SW 1271 (cell line): ENCODE measurements at regions not wholly inside any gene's neighbourhood (a gene's known extent, or its start where the extent isn't known, plus 50 kb on each side); places are given as distances from the start of the nearest gene placed in this dataset.

Experiments
- DNase-seq, 2 experiments: peaks; one replicate each; lab custom pipeline; 2025; lab: John Stamatoyannopoulos, UW

DNA sequence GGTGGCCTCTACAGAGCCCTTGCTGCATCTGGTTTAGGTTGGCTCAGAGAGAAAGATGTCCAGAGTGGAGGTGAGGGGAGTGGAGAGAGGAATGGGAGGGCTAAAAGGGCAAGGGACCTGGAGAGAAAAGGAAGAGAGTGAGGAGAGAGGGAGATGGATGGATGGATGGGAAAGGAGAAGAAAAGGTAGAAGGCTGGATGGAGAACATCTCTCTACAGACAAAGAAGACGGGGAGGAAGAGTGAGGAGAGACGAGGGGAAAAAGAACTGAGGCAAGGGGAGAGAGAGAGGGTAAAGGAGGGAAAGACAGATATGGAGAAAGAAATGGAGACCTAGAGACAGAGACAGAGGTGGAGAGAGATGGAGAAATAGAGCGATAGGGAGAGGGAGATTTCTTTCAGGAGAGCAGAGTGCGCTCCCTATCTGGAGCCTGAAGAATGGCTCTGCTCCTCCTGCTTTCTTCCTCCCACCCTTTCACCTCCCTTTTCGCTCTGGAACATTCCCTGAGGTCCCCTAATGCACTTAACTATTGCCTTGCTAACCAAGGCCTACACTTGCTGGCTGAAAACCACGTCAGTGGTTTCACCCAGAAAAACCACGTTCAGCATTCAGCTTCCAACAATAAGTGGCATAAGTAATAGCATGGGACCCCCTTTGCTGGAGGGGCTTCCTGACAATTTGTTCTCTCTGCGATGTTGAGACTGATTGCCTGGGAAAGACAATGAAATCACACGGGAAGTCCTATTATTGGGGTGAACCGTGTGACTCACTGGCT is 286.3 kb downstream of the CDH26 start:
- no peak for DNase-seq

DNA sequence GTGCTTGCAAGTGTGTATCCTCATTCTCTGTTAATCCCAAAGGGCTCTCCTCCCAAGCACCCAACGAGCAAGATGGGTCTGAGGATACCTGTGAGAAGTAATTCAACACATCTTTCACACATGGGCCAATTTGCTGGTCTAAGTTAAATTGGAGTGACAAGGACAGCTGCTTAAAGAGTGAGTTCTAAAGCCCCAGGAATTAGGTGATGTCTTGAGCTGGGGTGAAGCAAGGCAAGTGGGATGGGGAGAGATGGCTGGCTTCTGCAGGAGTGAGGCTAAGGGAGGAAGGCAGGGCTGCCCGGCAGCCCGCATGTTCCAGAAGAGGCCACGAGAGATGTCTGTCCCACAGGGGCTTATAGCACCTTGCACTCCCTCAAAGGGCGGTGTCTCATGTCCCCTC is 288.5 kb downstream of the CDH26 start:
- DNase-seq: no peak

DNA sequence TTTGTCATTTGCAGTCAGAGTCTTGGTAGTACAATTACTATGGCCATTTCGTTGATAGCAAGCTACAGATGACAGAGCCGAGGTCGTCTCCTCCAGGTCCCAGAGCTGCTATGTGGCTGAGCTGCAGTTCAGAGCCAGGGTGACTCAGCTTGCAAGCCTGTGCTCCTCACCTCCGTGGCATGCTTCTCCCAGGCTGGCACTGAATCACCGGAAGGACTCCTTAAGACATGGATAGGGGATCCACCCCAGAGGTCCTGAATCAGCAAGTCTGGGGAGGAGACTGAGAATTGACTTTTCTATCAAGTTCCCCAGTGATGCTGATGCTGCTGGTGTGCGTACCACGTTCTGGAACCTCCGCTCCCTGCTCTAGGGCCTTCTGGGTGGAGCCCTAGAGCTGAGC is 291.2 kb downstream of the CDH26 start:
- peak; percentile 99 for DNase-seq

DNA sequence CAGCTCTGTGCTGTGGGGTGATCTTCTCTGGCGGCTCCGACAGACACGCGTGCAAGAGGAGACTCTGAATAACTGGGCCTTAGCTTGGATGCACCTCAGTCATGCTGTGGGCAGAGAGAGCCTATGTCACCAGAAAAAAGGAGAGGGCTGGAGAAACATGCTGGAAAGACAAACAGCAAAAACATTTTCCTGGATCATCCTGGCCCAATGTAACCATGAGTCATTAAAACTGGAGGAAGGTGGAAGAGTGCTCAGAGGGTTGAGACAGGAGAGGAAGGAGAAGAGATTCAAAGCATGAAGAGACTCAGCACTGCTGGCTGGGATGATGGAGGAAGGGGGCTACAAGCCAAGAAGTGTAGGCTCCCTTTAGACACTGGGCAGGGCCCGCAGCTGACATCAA is 292.0 kb downstream of the CDH26 start:
- DNase-seq: peak in 1 of 2 experiments; percentile 12

DNA sequence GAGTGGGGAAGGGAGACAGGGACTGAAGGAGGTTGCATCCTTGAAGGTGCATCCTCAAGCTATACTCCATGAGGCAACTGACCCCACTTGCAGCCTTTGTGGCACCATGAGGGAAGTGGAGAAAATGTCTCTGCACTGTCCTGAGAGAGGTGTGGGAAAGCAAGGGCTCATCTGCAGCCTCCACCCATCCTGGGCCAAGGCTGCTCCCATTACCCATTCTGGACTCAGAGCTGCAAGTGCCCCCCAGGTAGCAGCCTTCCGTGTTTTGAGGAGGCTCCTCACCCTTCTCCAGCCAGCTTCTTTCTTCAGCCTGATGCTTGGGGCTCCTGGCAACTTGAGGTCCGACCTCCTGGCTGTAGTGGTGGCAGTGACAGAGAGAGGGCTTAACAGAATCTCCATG is 294.6 kb downstream of the CDH26 start:
- no peak for DNase-seq

DNA sequence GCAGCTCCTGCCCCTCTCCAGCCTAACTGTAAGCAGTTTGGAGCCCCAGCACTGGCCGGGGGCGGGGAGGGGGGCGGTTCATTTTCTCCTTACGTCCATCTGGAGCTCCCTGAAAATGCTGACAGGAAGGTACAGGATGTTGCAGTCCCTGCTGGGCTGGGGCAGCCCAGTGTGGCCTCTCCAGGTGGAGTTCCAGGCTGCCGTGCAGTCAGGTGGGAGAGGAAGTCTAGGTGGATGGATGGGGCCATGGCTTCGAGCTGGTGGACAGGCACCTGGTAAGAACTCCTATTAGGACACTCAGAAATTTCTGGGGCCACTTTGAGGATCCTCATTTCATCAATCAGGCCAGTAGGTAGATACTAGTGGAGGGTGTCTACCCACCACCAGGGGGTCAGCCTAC is 295.2 kb downstream of the CDH26 start:
- DNase-seq: no peak

DNA sequence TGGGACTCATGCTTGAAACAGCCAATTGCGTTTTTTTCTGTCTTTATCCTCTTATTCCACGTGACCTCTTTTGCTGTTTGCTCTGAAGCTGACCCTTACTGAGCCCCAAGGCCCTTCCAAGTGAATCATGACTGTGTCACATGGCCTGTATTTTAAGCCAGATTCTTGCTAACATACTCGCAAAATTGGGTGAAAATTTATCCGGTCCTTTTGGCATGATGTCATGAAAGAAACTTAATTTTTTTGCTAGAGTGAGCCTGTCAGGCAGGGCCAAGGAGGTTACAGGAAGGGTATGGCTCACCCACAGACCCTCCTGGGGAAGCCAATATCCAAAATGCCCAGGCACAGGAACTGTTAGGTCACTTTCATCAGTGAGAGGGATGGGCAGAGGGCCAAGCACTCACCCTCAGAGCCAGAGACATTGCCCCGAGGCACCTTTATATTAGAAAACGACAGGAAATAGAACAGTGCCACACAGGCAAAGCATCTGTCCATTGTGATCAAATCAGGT is 296.7 kb downstream of the CDH26 start:
- peak in 1 of 2 experiments; percentile 15 for DNase-seq

DNA sequence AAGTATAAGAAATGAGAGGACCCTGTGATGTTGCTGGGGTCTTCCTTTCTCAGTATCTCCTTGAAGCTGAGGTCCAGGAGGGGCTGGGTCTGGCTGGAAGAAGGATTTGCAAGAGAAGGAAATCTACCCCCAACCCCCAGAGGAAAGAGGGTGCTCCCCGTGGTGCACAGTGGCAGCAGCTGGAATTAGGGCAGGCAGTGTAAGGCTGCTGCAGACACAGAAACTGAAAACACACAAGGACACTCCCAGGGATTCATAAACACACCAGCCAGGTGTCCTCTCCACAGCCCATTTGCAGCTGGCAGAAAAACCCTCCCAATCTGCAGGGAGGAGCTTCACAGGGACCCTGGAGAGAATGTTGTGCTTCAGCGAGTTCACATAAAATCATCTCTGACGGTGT is 297.2 kb downstream of the CDH26 start:
- DNase-seq: no peak

DNA sequence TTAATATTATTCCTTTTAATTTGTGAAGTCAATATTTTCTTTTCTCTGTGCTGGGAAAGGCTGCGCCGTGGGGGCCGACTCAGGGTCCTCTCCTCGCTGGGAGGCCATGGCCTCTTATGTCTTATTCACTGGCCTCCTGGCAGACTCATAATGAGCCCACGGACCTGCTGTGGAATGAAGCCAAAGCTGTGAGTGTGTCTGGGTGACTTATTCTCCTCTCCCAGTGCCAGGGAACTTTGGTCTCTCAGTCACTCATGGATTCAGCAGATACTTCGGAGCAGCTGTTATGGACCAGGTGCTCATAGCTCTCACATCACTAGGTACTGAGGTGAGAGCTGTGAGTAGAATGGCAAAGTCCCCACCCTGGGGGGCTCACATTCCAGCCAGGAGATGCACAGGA is 297.6 kb downstream of the CDH26 start:
- no peak for DNase-seq

DNA sequence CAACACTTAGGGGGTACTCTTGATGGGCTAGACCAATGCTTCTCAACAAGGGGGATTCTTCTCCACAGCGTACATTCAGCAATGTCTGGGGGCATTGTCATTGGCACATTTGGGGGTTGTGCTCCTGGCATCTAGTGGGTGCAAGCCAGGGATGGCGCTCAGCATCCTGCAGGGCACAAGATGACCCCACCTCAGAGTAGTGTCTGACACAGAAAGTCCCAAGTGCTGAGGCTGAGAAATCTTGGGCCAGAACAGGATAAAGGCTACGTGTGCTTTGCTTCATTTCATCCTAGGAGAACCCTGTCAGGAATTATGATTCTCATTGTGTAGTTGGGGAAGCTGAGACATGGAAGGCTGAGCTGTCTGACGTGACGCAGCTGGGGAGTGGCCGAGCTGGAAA is 298.6 kb downstream of the CDH26 start:
- no peak for DNase-seq

DNA sequence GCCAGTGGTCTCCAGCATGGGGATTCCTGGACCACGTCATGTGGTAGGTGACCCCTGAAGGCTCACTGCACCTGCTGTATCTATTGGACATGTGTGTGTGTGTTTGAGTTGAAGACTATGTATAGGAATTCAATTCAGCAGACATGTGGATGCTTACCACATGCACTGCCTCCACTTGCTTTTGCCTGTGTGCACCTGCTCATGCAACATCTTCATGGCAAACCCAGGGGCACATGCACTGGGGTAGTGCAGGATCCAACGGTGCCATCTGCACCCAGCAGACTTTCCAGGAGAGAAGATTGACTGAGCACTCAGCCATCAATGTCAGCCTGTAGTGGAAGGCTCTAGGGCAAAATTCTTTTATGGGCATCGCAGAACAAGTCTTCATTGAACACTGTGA is 299.4 kb downstream of the CDH26 start:
- DNase-seq: no peak

DNA sequence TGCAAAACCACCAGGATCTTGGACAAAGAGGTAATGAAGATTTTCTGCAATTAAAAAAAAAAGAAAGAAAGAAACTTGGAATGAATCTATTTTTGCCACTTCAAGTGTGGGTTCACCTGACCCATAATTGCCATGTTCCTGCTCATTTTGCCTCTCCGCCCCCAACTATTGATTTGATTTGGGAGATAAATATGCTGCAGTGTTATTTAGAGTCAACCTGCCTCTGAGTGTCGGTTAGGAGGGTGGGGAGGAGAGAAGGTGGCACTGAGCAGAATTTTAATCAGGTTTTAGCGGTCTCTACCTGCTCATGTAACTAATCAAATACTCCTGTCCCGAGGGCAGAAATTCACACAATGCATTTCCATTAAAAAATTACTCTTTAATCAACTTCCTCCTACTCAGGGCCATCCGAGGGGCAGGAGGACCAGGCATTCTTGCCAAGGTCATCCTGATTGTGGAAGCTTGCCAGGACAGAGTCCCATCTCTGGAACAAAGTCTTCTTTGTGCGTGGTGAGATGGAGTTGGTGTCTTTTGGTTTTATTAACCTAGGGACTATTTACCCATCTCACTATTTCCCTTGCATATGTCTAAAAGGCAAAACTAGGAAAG is 300.1 kb downstream of the CDH26 start:
- no peak for DNase-seq

DNA sequence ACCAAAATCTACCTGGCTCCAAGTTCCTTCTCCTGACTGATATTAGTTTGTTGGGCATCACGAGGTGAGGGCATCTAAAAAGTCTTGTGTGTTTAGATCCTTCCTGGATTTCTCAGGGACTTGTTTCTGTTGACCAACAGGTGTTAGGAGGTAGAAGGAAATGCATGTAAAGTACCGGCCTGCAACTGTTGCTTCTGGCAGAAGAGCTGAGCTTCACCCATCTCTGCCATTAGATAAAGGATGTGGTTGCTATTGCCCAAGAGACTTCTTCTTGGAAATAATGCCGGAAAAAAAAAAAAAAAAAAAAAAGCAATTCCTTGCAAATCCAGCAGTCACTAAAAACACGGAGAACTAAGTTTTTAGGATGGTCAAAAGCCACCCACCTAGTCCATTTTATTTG is 303.1 kb downstream of the CDH26 start:
- DNase-seq: no peak

DNA sequence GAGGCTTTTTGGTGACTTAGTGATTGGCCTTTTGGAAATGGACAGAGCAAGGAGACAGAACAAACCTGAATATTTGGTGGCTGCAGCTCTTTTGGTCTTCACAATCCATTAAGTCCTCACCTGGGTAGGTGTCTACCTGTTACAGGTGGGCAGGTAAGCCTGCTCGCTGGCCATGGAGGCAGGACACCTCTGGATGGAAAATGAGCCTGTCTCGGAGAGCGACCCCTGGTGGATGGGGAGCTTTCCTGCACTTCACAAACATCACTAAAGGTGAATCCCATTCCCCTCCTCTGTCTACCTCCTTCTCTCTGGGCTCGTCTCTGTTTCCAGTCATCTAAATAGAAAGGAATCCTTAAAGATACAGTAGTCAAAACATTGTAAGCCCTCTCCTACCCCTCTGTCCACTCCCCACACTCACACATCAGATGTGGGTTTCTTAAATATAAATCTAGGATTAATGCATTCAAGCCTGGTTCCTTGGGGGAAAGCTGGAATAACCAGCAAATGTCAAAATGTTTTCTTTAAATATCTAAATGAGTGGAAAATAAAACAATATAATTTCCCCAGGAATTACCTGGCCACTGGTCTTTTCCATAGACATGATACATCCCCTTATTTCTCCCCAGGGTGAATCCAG is 304.9 kb downstream of the CDH26 start:
- DNase-seq: peak; percentile 20 to 35

DNA sequence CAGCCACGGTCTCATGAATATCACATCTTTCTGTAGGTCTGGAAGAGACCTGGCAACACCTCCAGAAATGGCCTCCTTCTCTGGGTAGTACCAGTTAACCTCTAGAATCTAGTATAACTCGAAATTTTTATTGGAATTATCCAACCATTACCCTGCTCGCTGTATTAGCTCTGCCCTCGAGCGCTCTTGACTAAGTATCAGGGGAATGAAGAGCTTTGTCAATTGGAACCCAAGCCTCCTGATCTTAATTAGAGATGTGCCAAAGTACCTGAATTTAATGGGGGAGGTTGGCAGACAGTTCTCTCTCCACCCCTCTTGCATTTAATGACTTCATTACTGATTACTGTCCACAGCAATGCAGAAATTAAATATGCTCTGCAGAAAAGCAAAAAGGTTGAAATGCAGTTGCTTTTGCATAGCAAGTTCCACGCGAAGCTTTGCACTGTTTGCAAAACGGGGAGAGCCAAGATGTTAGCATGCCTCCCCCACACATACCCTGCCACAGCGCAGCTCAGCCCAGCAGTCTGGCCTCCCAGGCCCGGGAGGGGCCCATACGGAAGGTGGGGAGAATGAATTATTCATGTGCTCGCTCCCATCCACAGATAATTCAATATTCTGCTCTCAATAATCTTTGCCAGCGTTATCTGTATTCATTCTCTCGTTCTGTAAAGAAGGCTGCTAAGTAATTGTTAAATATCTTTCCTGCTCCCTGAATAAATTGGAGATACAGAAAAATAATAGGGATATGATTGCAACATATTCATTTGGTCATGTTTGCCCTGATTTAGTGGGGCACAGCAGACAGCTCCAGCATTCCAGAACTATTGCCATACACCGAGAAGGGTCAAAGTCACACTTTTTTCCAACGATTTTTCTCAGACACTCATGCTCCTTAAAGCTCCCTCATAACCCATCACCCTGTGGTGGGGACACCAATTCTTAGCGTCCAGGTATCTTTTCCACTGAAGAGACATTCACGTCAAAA is 305.8 kb downstream of the CDH26 start:
- DNase-seq: no peak

DNA sequence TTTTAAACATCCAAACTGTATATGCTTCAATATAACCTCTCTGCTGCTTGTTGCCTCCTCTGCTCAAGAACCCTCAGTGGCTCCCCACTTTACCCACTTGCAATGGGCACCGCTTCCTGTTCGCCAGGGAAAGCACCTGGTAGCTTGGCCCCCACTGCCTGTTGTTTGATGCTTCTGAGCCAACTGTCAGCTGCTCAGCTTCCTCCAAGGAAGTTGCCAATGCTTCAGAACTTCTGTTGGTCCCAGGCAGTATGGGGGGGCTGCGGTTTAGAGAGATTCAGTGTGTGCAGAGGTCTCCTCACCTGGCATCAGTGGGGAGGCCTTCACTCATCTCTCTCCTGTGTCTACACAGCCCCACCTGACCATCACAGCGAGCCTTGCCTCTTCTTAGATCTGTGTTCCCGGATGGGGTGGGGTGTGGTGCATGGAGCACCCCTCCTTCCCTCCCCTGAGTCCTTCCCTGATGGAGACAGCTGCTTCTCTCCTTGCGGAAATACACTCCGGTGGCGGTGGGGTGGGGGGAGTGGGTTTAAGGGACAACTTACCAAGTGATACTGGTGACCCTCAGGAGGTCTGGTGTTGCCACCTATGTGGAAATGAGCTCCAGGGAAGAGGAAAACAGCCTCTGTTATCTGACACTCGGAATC is 308.1 kb downstream of the CDH26 start:
- DNase-seq: no peak

DNA sequence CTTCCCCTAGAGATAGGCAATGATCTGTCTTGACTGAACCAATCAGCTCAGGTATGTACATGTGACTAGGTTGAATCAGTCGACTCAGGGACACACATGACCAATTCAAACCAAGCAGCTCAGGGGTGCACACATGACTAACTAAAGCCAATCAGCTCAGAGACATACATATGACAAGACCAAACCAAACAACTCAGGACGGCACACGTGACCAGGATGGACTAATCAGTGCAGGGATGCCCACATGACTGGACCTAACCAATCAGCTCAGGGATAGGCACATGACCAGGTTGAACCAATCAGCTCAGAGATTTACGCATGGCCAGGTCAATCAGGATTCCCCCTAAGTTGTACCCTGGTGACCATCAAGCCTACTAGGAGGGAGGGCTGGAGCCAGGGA is 310.3 kb downstream of the CDH26 start:
- DNase-seq: no peak

DNA sequence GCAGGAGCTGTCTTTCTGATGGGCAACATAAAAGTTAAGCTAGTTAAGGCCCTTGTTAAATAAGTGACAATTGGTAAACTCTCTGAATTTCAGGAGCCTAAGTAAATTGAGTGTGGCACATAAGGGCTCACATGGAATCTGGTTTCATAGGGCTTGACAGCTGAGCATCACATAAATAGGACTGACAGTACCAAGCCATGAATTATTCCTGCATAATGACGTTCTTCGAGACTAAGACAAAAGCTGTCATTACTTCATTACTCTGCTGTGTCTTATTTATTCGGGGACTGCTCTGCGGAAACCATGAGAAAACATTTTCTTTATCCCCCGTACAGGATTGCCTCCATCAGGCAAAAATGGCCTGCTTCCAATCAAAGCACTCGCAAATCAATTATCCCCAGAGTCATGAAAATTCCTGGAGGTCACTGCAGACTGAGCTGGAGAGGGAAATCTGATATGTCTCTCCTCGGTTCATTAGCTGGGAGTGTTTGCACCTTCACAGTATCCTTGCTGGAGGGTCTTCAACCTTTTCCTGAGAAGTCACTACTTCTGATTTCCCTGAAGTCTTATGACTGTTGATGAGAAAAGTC is 311.4 kb downstream of the CDH26 start:
- DNase-seq: no peak

DNA sequence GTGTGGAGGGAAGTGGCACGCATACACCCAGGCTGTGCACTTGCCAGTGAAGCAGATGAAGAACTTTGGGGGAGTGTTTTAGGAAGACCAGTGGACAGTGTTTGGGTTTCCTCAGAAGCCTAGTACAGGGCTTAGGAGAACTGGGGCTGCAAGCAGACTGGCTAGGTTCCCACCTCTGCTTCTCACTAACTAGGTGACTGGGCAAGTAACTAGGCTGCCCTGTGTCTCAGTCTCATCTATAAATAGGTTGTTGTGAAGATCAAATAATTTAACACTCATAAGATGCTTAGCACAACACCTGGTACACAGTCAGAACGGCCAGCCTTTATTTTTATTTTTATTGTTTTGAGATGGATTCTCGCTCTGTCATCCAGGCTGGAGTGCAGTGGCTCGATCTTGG is 312.1 kb downstream of the CDH26 start:
- no peak for DNase-seq

DNA sequence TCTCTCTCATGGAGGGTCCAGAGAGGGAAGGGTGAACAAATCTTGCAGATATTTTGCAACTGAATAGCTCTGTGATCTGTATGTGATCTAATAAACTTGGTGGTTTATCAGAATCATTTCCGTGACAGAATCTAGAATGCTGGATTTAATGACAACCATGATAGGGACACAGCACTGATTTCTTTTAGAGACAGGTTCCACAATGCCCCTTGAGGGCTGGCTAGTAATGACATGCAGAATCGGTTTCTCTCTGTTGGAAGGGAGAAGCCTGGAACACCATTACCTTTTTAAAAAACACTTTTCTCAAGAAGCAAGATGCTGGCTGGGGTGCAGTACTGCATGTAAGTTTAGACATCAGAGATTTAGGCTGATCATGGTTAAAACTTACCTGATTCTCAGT is 313.4 kb downstream of the CDH26 start:
- peak in 1 of 2 experiments; percentile 46 for DNase-seq

DNA sequence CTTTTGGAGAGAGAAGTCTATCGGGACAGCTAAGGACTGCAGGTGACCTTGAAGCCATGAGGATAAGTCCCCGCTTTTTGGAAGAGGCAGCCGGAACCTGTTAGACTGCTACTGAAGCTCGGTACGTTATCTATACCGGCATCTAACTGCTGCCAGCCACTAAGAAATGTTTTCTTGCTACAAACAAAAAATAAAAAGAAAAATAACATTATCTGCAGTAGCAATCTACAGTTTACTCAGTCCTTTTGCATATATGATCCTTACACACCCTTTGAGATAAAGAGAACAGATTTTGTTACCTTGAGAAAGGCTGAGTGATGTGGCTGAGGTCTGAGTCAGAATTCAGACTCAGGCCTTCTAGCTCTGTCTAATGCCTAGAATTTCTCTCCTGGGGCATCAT is 314.6 kb downstream of the CDH26 start:
- DNase-seq: no peak
